Ascending aorta (tissue), 2 donors: ENCODE measurements at regions not wholly inside any gene's neighbourhood (a gene's known extent, or its start where the extent isn't known, plus 50 kb on each side); places are given as distances from the start of the nearest gene placed in this dataset.
A peak's percentile ranks its signal among the peaks of the same experiment; 100 is the strongest.

Source experiments
- DNase-seq, 2 donors: peaks; one replicate each; pipeline ENCODE4 v3.0.0-alpha.2; 2019; ENCODE audit warnings: low spot score in 2 of 2
- H3K27ac ChIP-seq, 2 donors: fragments of 200-600 bp; sonication (generic); one replicate each; pipeline ENCODE4 v1.5.1; 2016 to 2017; ENCODE audit warnings: mild to moderate bottlenecking in 1 of 2
- H3K27me3 ChIP-seq: fragments of 200-600 bp; sonication (generic); one replicate; pipeline ENCODE4 v1.5.1; 2017
- H3K36me3 ChIP-seq, 2 donors: fragments of 200-600 bp; sonication (generic); one replicate each; pipeline ENCODE4 v1.5.1; 2016
- H3K4me1 ChIP-seq, 2 donors: fragments of 200-600 bp; sonication (generic); one replicate each; pipeline ENCODE4 v1.5.1; 2016 to 2017; ENCODE audit warnings: mild to moderate bottlenecking in 1 of 2
- H3K4me3 ChIP-seq, 2 donors: fragments of 200-600 bp; sonication (generic); one replicate each; pipeline ENCODE4 v1.5.1; 2016 to 2017; ENCODE audit warnings: mild to moderate bottlenecking in 1 of 2
- H3K9me3 ChIP-seq, 2 donors: fragments of 200-600 bp; sonication (generic); one replicate each; pipeline ENCODE4 v1.5.1; 2016
- intact Hi-C: fragments of 100-400 bp; cut with DNase I; formaldehyde crosslinking; loops from one replicate; pipeline ENCODE4 v1.15.1; 2023
- TF ChIP-seq, protein P1 (sequence below), 3 experiments: fragments of 200-600 bp in 2 of 3; fragments of 450-650 bp in 1 of 3; sonication (generic) in 2 of 3; IDR thresholded peaks; one replicate each; pipeline ENCODE4 v1.5.1; 2016 to 2019; ENCODE audit warnings: antibody characterized with exemption in 3 of 3, mild to moderate bottlenecking in 1 of 3, moderate library complexity in 1 of 3

DNA sequence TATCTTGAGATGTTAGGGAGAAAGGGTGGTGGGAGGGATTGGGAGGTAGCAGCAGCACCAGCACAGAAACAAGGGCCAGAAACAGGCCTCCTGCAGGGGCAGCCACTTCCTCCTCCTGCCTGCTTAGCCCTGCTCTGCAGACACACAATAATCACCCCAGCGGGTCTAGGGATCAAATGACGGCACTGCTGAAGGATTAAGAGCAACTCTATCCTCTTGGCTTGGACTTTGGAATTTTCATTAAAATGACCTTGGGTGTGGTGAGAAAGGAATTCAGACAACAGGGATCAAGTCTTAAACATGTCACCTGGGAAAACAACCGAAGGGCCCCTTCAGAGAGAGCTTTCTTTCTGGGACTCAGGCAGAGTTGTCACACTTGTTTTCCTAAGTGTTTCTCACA is 353.4 kb downstream of the SPRY1 start:
- Histone ChIP-seq H3K4me1 (peaks cover 0 to 1% of the 10 kb centered on the region in 2 donors), H3K4me3 (no peak overlapping the region), H3K27ac (no peak overlapping the region), H3K9me3 (no peaks in the 10 kb centered on the region), H3K36me3 (no peaks in the 10 kb centered on the region), H3K27me3 (no peaks in the 10 kb centered on the region)
- intact Hi-C loops = no loop called here
- no peak for DNase-seq
- TF ChIP-seq, protein P1, sequence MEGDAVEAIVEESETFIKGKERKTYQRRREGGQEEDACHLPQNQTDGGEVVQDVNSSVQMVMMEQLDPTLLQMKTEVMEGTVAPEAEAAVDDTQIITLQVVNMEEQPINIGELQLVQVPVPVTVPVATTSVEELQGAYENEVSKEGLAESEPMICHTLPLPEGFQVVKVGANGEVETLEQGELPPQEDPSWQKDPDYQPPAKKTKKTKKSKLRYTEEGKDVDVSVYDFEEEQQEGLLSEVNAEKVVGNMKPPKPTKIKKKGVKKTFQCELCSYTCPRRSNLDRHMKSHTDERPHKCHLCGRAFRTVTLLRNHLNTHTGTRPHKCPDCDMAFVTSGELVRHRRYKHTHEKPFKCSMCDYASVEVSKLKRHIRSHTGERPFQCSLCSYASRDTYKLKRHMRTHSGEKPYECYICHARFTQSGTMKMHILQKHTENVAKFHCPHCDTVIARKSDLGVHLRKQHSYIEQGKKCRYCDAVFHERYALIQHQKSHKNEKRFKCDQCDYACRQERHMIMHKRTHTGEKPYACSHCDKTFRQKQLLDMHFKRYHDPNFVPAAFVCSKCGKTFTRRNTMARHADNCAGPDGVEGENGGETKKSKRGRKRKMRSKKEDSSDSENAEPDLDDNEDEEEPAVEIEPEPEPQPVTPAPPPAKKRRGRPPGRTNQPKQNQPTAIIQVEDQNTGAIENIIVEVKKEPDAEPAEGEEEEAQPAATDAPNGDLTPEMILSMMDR (IDR thresholded peaks at IDR 0.05) = no peak

DNA sequence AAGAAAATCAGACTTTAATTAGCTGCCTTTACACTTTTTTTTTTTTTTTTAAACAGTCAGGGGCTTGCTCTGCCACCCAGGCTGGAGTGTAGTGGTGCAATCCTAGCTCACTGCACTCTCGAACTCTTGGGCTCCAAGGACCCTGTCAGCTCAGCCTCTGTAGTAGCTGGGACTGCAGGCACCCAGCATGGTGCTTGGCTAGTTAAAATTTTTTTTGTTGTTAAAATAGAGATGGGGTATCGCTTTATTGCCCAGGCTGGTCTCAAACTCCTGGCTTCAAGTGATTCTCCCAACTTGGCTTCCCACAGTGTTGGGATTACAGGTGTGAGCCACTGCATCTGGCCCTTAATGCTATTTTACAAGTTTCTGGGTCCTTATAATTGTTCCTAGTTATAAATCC is 359.1 kb downstream of the SPRY1 start:
- intact Hi-C loops = no loop called here
- no peak for DNase-seq
- no peaks in the 10 kb centered on the region for H3K36me3 ChIP-seq
- no peaks in the 10 kb centered on the region for H3K9me3 ChIP-seq
- no peaks in the 10 kb centered on the region for H3K27me3 ChIP-seq
- H3K4me1 ChIP-seq = no peaks in the 10 kb centered on the region
- TF ChIP-seq, protein P1 (IDR thresholded peaks at IDR 0.05) = no peak
- H3K27ac ChIP-seq = no peak overlapping the region
- H3K4me3 ChIP-seq = no peak overlapping the region

DNA sequence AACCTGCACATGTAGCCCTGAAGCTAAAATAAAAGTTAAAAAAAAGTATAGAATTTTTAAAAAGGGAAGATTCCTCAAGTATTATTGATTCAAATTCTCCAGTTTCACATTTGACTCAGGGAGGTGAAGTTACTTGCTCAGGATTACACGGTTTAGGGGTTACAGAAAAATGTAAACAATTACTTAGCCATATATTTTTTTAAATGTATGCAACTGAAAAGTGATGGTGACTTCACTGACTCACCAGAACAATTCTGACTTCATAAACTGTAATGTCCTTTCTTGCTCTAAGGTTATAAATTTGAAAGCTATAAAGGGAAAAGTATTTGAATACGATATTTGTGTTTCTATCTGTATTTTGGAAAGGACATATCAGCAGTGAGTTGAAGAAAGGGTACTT is 371.2 kb downstream of the SPRY1 start:
- Histone ChIP-seq H3K4me1 (no peaks in the 10 kb centered on the region), H3K9me3 (peaks cover 0 to 9% of the 10 kb centered on the region in 2 donors), H3K4me3 (no peak overlapping the region), H3K36me3 (no peaks in the 10 kb centered on the region), H3K27ac (no peak overlapping the region), H3K27me3 (no peaks in the 10 kb centered on the region)
- DNase-seq = no peak
- intact Hi-C loops = no loop called here
- TF ChIP-seq, protein P1 (IDR thresholded peaks at IDR 0.05) = no peak

DNA sequence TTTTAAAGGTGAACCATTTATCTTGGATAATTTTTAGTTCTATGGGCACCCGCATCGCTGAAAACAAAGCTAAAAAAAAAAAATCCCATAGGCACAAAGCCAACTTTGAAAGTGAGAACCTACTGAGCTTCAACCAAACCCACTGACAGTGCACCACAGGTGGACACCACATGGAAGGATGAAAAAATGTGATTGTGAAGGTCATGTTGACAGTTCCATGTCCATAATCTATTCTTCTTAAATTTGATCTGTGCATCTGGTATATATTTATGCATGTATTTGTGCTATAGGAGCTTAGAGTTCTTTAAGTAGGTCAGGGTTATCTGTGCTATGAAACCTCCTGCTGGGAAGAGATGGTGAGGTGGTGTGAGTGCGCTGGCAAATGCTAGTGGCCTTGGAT is 374.3 kb downstream of the SPRY1 start:
- Histone ChIP-seq H3K27ac (no peak overlapping the region), H3K36me3 (no peaks in the 10 kb centered on the region), H3K4me3 (no peak overlapping the region), H3K9me3 (peaks cover 0 to 2% of the 10 kb centered on the region in 2 donors), H3K4me1 (no peaks in the 10 kb centered on the region), H3K27me3 (no peaks in the 10 kb centered on the region)
- no peak for DNase-seq
- TF ChIP-seq, protein P1 (IDR thresholded peaks at IDR 0.05) = no peak
- intact Hi-C loops = no loop called here

DNA sequence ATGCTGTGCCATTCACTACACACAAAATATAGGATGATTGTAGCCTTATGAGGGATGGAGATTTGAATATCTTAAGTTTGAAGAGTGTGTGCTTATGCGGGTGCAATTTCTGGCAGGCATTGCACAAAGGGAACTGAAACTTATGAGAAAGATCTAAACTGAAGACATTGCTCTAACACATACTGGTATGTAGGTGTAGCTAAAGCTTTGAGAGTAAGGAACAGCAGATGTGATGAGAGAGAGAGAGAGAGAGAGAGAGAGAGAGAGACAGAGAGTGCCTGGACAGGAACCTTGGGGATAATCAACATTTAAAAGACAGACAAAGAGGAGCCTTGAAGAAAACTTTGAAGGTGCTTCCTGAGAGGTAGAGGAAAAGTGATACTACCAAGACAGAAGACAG is 379.7 kb downstream of the SPRY1 start:
- TF ChIP-seq, protein P1 (IDR thresholded peaks at IDR 0.05) = no peak
- Histone ChIP-seq H3K36me3 (no peaks in the 10 kb centered on the region), H3K27me3 (no peaks in the 10 kb centered on the region), H3K4me1 (no peaks in the 10 kb centered on the region), H3K4me3 (no peak overlapping the region), H3K27ac (no peak overlapping the region), H3K9me3 (no peaks in the 10 kb centered on the region)
- DNase-seq = no peak
- intact Hi-C loops = no loop called here

DNA sequence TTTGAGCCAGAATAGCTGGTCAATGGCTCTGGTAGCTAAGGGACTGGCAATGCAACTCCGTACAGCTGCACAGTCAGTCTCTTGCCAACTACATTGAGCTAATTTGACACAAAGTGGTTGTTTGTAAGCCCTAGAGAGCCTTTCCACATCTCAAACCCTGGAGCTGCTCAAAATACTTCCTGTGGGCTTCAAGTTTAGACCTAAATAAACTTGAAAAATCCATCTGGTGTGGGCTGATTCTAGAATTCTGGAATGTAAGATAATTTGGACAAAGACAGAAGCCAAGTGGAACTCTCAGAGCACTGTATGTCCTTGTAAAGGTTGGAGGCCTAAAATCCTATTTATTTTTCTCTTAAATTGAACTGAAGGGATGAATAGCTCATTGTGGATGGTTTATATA is 380.8 kb downstream of the SPRY1 start:
- no peak overlapping the region for H3K4me3 ChIP-seq
- TF ChIP-seq, protein P1 (IDR thresholded peaks at IDR 0.05) = no peak
- H3K27me3 ChIP-seq = no peaks in the 10 kb centered on the region
- no peak for DNase-seq
- no peaks in the 10 kb centered on the region for H3K36me3 ChIP-seq
- intact Hi-C loops = no loop called here
- H3K9me3 ChIP-seq = no peaks in the 10 kb centered on the region
- no peaks in the 10 kb centered on the region for H3K4me1 ChIP-seq
- peak overlapping the region in 1 of 2 donors; percentile 35 for H3K27ac ChIP-seq
